OCI-LY3 (cell line): ENCODE measurements at regions not wholly inside any gene's neighbourhood (a gene's known extent, or its start where the extent isn't known, plus 50 kb on each side); places are given as distances from the start of the nearest gene placed in this dataset.

Experiments used
- EZH2phosphoT487 ChIP-seq: fragments of 200-600 bp; shearing (Covaris generic); IDR thresholded peaks from 2 replicates; pipeline ENCODE4 v1.6.1; 2018; ENCODE audit warnings: antibody characterized with exemption, mixed run types, low read depth
- TF ChIP-seq, protein P1 (sequence below): fragments of 200-600, 300-600 bp; sonication (generic); IDR thresholded peaks from 2 replicates; pipeline ENCODE4 v1.5.1; 2014; ENCODE audit warnings: antibody characterized with exemption, low read length, low read depth

DNA sequence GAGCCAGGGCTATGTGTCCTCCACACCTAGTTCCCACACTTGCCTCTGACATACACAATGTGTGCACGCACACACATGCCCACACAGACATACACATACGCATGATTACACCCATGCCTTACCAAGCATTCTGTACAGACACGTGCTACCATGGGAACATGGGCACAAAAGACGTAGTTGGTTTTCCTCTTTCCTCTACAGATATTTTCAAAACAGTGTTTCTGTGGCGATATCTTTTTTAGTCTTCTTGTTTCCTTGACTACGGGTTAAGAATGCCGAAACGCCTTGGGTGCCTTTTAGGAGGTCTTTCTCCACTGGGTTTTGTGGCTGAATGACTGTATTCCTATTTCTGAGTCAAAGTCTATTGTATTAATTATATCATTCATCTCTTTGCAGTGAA is 75.5 kb upstream of the SPTBN1 start:
- TF ChIP-seq, protein P1, sequence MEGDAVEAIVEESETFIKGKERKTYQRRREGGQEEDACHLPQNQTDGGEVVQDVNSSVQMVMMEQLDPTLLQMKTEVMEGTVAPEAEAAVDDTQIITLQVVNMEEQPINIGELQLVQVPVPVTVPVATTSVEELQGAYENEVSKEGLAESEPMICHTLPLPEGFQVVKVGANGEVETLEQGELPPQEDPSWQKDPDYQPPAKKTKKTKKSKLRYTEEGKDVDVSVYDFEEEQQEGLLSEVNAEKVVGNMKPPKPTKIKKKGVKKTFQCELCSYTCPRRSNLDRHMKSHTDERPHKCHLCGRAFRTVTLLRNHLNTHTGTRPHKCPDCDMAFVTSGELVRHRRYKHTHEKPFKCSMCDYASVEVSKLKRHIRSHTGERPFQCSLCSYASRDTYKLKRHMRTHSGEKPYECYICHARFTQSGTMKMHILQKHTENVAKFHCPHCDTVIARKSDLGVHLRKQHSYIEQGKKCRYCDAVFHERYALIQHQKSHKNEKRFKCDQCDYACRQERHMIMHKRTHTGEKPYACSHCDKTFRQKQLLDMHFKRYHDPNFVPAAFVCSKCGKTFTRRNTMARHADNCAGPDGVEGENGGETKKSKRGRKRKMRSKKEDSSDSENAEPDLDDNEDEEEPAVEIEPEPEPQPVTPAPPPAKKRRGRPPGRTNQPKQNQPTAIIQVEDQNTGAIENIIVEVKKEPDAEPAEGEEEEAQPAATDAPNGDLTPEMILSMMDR: no peak
- no peak for TF ChIP-seq EZH2phosphoT487
